Endothelial cell of umbilical vein (primary cell): ENCODE measurements at regions not wholly inside any gene's neighbourhood (a gene's known extent, or its start where the extent isn't known, plus 50 kb on each side); places are given as distances from the start of the nearest gene placed in this dataset.

Experiments used
- BruUV-seq: library from RNA; stranded (reverse); fragments of 400-500 nt; replicated peaks from 2 replicates; lab custom pipeline; 2021; lab: Mats Ljungman, UMichigan
- CTCF ChIA-PET: fragments of 300-600, 350-600 bp; sonication (Branson Sonifier 250); formaldehyde crosslinking; loops from one replicate; lab custom pipeline; 2021; ENCODE audit warnings: antibody characterized with exemption, inconsistent platforms; lab: Charles Lee
- POLR2A ChIA-PET: fragments of 300-600, 350-600 bp; sonication (Branson Sonifier 250); formaldehyde crosslinking; loops from one replicate; lab custom pipeline; 2021; ENCODE audit warnings: antibody characterized with exemption, inconsistent platforms; lab: Charles Lee
- DNase-seq: peaks from one replicate; pipeline ENCODE4 v3.0.0-alpha.2; 2011; ENCODE audit warnings: low read depth, low spot score
- FAIRE-seq: peaks from 2 replicates; lab custom pipeline; 2011; peaks lifted over from hg19 to GRCh38; lab: Jason Lieb, UNC
- H2AFZ ChIP-seq: 2 replicates; pipeline ENCODE4 v1.6.0; 2012; ENCODE audit warnings: low read depth, low read length, control low read depth, inconsistent platforms
- H3K27ac ChIP-seq: 2 replicates; pipeline ENCODE4 v1.5.1; 2011; ENCODE audit warnings: low read depth, mild to moderate bottlenecking, control low read depth, low read length, moderate library complexity; ENCODE audit not compliant: insufficient read depth
- H3K27me3 ChIP-seq, 2 experiments: 2 replicates each; pipeline versions ENCODE4 v1.6.0 to v1.6.1; 2011; ENCODE audit warnings: low read length in 2 of 2, mixed read lengths in 1 of 2; ENCODE audit not compliant: control insufficient read depth in 2 of 2, insufficient read depth in 2 of 2
- H3K36me3 ChIP-seq, 2 experiments: 2 replicates in 1 of 2; 3 replicates in 1 of 2; pipeline ENCODE4 v1.5.1; 2011; ENCODE audit warnings: low read length in 2 of 2, mild to moderate bottlenecking in 1 of 2, moderate library complexity in 1 of 2; ENCODE audit not compliant: control insufficient read depth in 2 of 2, insufficient read depth in 2 of 2; ENCODE audit errors: extremely low read depth in 1 of 2
- H3K4me1 ChIP-seq: 3 replicates; pipeline ENCODE4 v1.5.1; 2011; ENCODE audit warnings: mild to moderate bottlenecking, low read length; ENCODE audit not compliant: control insufficient read depth, insufficient read depth; ENCODE audit errors: extremely low read depth
- H3K4me2 ChIP-seq: 2 replicates; pipeline ENCODE4 v1.6.1; 2011; ENCODE audit warnings: low read length, control low read depth, mixed read lengths; ENCODE audit not compliant: insufficient read depth
- H3K4me3 ChIP-seq, 3 experiments: fragments of 200-600 bp in 1 of 3; sonication (generic), shearing (Covaris generic) in 1 of 3; replicated peaks in 1 of 3; 2 replicates each; pipeline ENCODE4 v1.5.1; 2011 to 2016; ENCODE audit warnings: control low read depth in 3 of 3, low read length in 3 of 3, mild to moderate bottlenecking in 2 of 3, inconsistent platforms in 1 of 3, low read depth in 1 of 3, moderate library complexity in 1 of 3; ENCODE audit not compliant: insufficient read depth in 1 of 3
- H3K79me2 ChIP-seq: 2 replicates; pipeline ENCODE4 v1.6.0; 2012; ENCODE audit warnings: low read length, inconsistent platforms; ENCODE audit not compliant: control insufficient read depth, insufficient read depth
- H3K9ac ChIP-seq: replicated peaks from 2 replicates; pipeline ENCODE3; 2011; ENCODE audit warnings: low read length, control low read depth; ENCODE audit not compliant: insufficient read depth; ENCODE audit errors: extremely low read depth
- H3K9me1 ChIP-seq: replicated peaks from 3 replicates; pipeline ENCODE4 v1.6.0; 2011; ENCODE audit warnings: mild to moderate bottlenecking, low read length; ENCODE audit not compliant: control insufficient read depth, insufficient read depth; ENCODE audit errors: extremely low read depth
- H3K9me3 ChIP-seq: replicated peaks from 2 replicates; pipeline ENCODE4 v1.5.1; 2012; ENCODE audit warnings: low read length, inconsistent platforms; ENCODE audit not compliant: control insufficient read depth, insufficient read depth
- H4K20me1 ChIP-seq: replicated peaks from 2 replicates; pipeline ENCODE3; 2011; ENCODE audit warnings: mild to moderate bottlenecking, low read length; ENCODE audit not compliant: control insufficient read depth, insufficient read depth; ENCODE audit errors: extremely low read depth
- CTCF ChIP-seq, 2 donors: IDR thresholded peaks; 1 replicate in 1 of 2; 2 replicates in 1 of 2; pipeline ENCODE4 v1.5.1; 2011; ENCODE audit warnings: low read length in 2 of 2, mild to moderate bottlenecking in 2 of 2, moderate library complexity in 2 of 2, control low read depth in 1 of 2, inconsistent platforms in 1 of 2, low read depth in 1 of 2; ENCODE audit not compliant: insufficient read depth in 1 of 2; ENCODE audit errors: extremely low read depth in 1 of 2
- EZH2 ChIP-seq: IDR thresholded peaks from 2 replicates; pipeline ENCODE4 v1.6.1; 2012; ENCODE audit warnings: borderline replicate concordance, low read depth, mild to moderate bottlenecking, moderate library complexity, low read length, inconsistent platforms; ENCODE audit not compliant: severe bottlenecking
- FOS ChIP-seq: IDR thresholded peaks from 2 replicates; pipeline ENCODE4 v1.6.1; 2011; ENCODE audit warnings: mild to moderate bottlenecking, low read length, moderate library complexity, borderline replicate concordance; ENCODE audit not compliant: insufficient read depth
- GATA2 ChIP-seq: IDR thresholded peaks from 2 replicates; pipeline ENCODE4 v1.7.0; 2011; ENCODE audit warnings: low read depth, mild to moderate bottlenecking, moderate library complexity, mixed read lengths, low read length; ENCODE audit not compliant: insufficient read length, insufficient read depth
- JUN ChIP-seq: IDR thresholded peaks from 2 replicates; pipeline ENCODE4 v1.6.1; 2011; ENCODE audit warnings: borderline replicate concordance, low read depth; ENCODE audit not compliant: insufficient read length, insufficient read depth
- MYC ChIP-seq: IDR thresholded peaks from one replicate; pipeline ENCODE4 v1.6.1; 2011; ENCODE audit warnings: mild to moderate bottlenecking, low read depth, low read length
- POLR2A ChIP-seq: IDR thresholded peaks from 2 replicates; pipeline ENCODE4 v1.6.1; 2012; ENCODE audit warnings: low read depth, mild to moderate bottlenecking, control low read depth, low read length
- POLR2AphosphoS5 ChIP-seq: IDR thresholded peaks from 2 replicates; pipeline ENCODE4 v1.6.1; 2012; ENCODE audit warnings: low read depth, mild to moderate bottlenecking, control low read depth, low read length, moderate library complexity; ENCODE audit not compliant: insufficient read depth
- dilution Hi-C: fragments of 300-500 bp; cut with MboI; formaldehyde crosslinking; loops from one replicate; pipeline ENCODE4 v1.15.0; 2019; ENCODE audit warnings: low sequenced_read_pairs; ENCODE audit not compliant: extremely low pct_ligation_motif_present
- intact Hi-C: fragments of 100-400 bp; cut with micrococcal nuclease; formaldehyde crosslinking; loops from one replicate; pipeline ENCODE4 v1.10.0; 2022
- TF ChIP-seq, protein P1 (sequence below): IDR thresholded peaks from 2 replicates; pipeline ENCODE4 v1.6.1; 2011; ENCODE audit not compliant: insufficient read depth, insufficient read length

DNA sequence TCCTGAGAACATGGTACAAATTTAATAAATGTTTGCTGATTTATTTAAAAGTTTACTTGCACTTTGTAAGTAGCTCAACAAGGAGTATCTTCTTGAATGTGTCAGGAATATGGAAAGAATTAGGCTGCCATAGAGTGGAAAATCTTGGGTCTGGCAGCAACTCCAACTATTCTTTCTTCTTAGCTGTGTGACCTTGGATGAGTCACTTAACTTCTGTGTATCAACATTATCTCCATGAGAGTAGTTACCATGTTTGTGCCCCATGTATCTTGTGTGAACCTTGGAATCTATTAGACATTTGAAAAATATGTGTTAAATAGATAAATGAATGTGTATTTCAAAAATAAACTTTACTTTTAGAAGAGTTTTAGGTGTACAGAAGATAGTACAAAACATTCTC, 348.8 kb downstream of the GBA3 start:
- H3K27ac ChIP-seq: no peak overlapping the region
- H3K9ac ChIP-seq: no peak overlapping the region
- no peaks in the 10 kb centered on the region for H3K9me1 ChIP-seq
- CTCF ChIA-PET: no interaction called here
- no peak for TF ChIP-seq GATA2
- TF ChIP-seq, protein P1, sequence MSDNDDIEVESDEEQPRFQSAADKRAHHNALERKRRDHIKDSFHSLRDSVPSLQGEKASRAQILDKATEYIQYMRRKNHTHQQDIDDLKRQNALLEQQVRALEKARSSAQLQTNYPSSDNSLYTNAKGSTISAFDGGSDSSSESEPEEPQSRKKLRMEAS: no peak
- TF ChIP-seq JUN: no peak
- no peak for TF ChIP-seq EZH2
- TF ChIP-seq MYC: no peak
- no peak for TF ChIP-seq CTCF (IDR thresholded peaks at IDR 0.05; ENCODE audit: extremely low read depth in 1 of 2, insufficient read depth in 1 of 2, low read depth in 1 of 2, low read length in 2 of 2)
- TF ChIP-seq FOS: no peak
- TF ChIP-seq POLR2A: no peak
- TF ChIP-seq POLR2AphosphoS5: no peak
- POLR2A ChIA-PET: no interaction called here
- H3K27me3 ChIP-seq: no peaks in the 10 kb centered on the region
- intact Hi-C loops: no loop called here
- H4K20me1 ChIP-seq: no peaks in the 10 kb centered on the region
- H3K4me1 ChIP-seq: no peaks in the 10 kb centered on the region
- dilution Hi-C loops: no loop called here
- no TSS peak for BruUV-seq
- H2AFZ ChIP-seq: no peak overlapping the region
- H3K79me2 ChIP-seq: no peaks in the 10 kb centered on the region
- H3K4me3 ChIP-seq: no peak overlapping the region
- H3K36me3 ChIP-seq: no peaks in the 10 kb centered on the region
- DNase-seq (no peak), FAIRE-seq (no peak)
- peaks cover 2% of the 10 kb centered on the region for H3K9me3 ChIP-seq
- no peak overlapping the region for H3K4me2 ChIP-seq
